H1 (cell line): ENCODE measurements at regions not wholly inside any gene's neighbourhood (a gene's known extent, or its start where the extent isn't known, plus 50 kb on each side); places are given as distances from the start of the nearest gene placed in this dataset.

Experiments
- CTCF ChIA-PET: fragments of 300-600 bp; sonication (Branson Sonifier 250); formaldehyde crosslinking; loops from one replicate; lab custom pipeline; 2021; ENCODE audit not compliant: partially characterized antibody; lab: Charles Lee
- POLR2A ChIA-PET: fragments of 300-600 bp; sonication (Branson Sonifier 250); formaldehyde crosslinking; loops from one replicate; lab custom pipeline; 2021; ENCODE audit warnings: inconsistent platforms; ENCODE audit not compliant: partially characterized antibody; lab: Charles Lee
- DNase-seq, 2 experiments: peaks; one replicate each; pipeline versions ENCODE4 v3.0.0 to v3.0.0-alpha.2; 2010 to 2022; ENCODE audit warnings: low spot score in 2 of 2, low read depth in 1 of 2, mixed read lengths in 1 of 2
- FAIRE-seq: peaks from 2 replicates; lab custom pipeline; 2011; peaks lifted over from hg19 to GRCh38; lab: Jason Lieb, UNC
- H2AFZ ChIP-seq: 2 replicates; pipeline ENCODE4 v1.8.1; 2012; ENCODE audit warnings: low read length, inconsistent platforms
- H2AK5ac ChIP-seq: 2 replicates; pipeline ENCODE4 v1.6.1; 2013; ENCODE audit warnings: low read depth, low read length
- H2BK120ac ChIP-seq: replicated peaks from 2 replicates; pipeline ENCODE3; 2013; ENCODE audit warnings: low read depth, low read length, inconsistent platforms
- H2BK12ac ChIP-seq: 2 replicates; pipeline ENCODE4 v1.6.1; 2013; ENCODE audit warnings: low read depth, low read length
- H2BK15ac ChIP-seq: 2 replicates; pipeline ENCODE4 v1.6.1; 2013; ENCODE audit warnings: low read length
- H2BK20ac ChIP-seq: 2 replicates; pipeline ENCODE4 v1.6.1; 2013; ENCODE audit warnings: low read length
- H2BK5ac ChIP-seq: 2 replicates; pipeline ENCODE4 v1.6.1; 2013; ENCODE audit warnings: low read depth, low read length
- H3K14ac ChIP-seq: 2 replicates; pipeline ENCODE4 v1.6.1; 2013; ENCODE audit warnings: inconsistent platforms; ENCODE audit not compliant: insufficient read length
- H3K18ac ChIP-seq: 2 replicates; pipeline ENCODE4 v1.6.1; 2013; ENCODE audit warnings: low read length; ENCODE audit errors: extremely low read depth
- H3K23ac ChIP-seq: 2 replicates; pipeline ENCODE4 v1.6.1; 2013; ENCODE audit warnings: inconsistent platforms; ENCODE audit not compliant: insufficient read length
- H3K23me2 ChIP-seq: 2 replicates; pipeline ENCODE4 v1.6.1; 2013; ENCODE audit warnings: low read depth, low read length
- H3K27ac ChIP-seq: 2 replicates; pipeline ENCODE4 v1.6.1; 2011; ENCODE audit warnings: low read depth, low read length, inconsistent platforms
- H3K27me3 ChIP-seq, 4 experiments: replicated peaks in 1 of 4; 1 replicate in 1 of 4; 2 replicates in 3 of 4; pipeline versions ENCODE4 v1.6.1 to v1.8.1; 2011 to 2013; ENCODE audit warnings: low read length in 3 of 4, mild to moderate bottlenecking in 3 of 4, inconsistent platforms in 2 of 4, mixed read lengths in 2 of 4, moderate library complexity in 1 of 4; ENCODE audit not compliant: control insufficient read depth in 3 of 4, insufficient read depth in 3 of 4; ENCODE audit errors: extremely low read depth in 1 of 4
- H3K36me3 ChIP-seq, 4 experiments: 2 replicates each; pipeline versions ENCODE4 v1.6.1 to v1.8.1; 2011 to 2013; ENCODE audit warnings: mild to moderate bottlenecking in 4 of 4, low read length in 3 of 4, moderate library complexity in 2 of 4, control low read depth in 1 of 4, inconsistent platforms in 1 of 4; ENCODE audit not compliant: insufficient read depth in 4 of 4, control insufficient read depth in 2 of 4
- H3K4ac ChIP-seq: replicated peaks from 2 replicates; pipeline ENCODE3; 2013; ENCODE audit warnings: low read length, low read depth, mixed read lengths, inconsistent platforms; ENCODE audit not compliant: insufficient read length
- H3K4me1 ChIP-seq, 4 experiments: replicated peaks in 1 of 4; 1 replicate in 1 of 4; 2 replicates in 3 of 4; pipeline versions ENCODE4 v1.6.1 to v1.8.1; 2011 to 2013; ENCODE audit warnings: low read length in 3 of 4, inconsistent platforms in 2 of 4, mixed read lengths in 1 of 4; ENCODE audit not compliant: insufficient read depth in 4 of 4, control insufficient read depth in 3 of 4
- H3K4me2 ChIP-seq, 2 experiments: 2 replicates each; pipeline versions ENCODE4 v1.6.1 to v1.8.1; 2011 to 2013; ENCODE audit warnings: low read depth in 2 of 2, low read length in 2 of 2, control low read depth in 1 of 2, inconsistent platforms in 1 of 2, mild to moderate bottlenecking in 1 of 2; ENCODE audit not compliant: insufficient read depth in 1 of 2
- H3K4me3 ChIP-seq, 4 experiments: fragments of 200-600, 300-600 bp in 1 of 4; sonication (generic), shearing (Covaris generic), sonication (Bioruptor Twin) in 1 of 4; 2 replicates each; pipeline versions ENCODE4 v1.5.1 to v1.8.1; 2011 to 2016; ENCODE audit warnings: low read length in 4 of 4, low read depth in 3 of 4, control low read depth in 2 of 4, inconsistent platforms in 2 of 4, mild to moderate bottlenecking in 2 of 4, mixed read lengths in 1 of 4, moderate library complexity in 1 of 4; ENCODE audit not compliant: insufficient read depth in 2 of 4; ENCODE audit errors: extremely low read depth in 1 of 4
- H3K56ac ChIP-seq: replicated peaks from 2 replicates; pipeline ENCODE3; 2013; ENCODE audit warnings: low read depth, mild to moderate bottlenecking, mixed read lengths, low read length, inconsistent platforms; ENCODE audit not compliant: insufficient read length
- H3K79me1 ChIP-seq: 2 replicates; pipeline ENCODE4 v1.6.1; 2013; ENCODE audit warnings: low read depth, low read length, control low read depth
- H3K79me2 ChIP-seq, 2 experiments: 2 replicates each; pipeline versions ENCODE4 v1.6.1 to v1.8.1; 2012 to 2013; ENCODE audit warnings: low read length in 2 of 2, mild to moderate bottlenecking in 2 of 2, inconsistent platforms in 1 of 2; ENCODE audit not compliant: insufficient read depth in 2 of 2, control insufficient read depth in 1 of 2
- H3K9ac ChIP-seq, 4 experiments: replicated peaks in 1 of 4; 1 replicate in 1 of 4; 2 replicates in 3 of 4; pipeline versions ENCODE4 v1.6.1 to v1.8.1; 2011 to 2013; ENCODE audit warnings: low read depth in 3 of 4, low read length in 3 of 4, control low read depth in 2 of 4, mild to moderate bottlenecking in 2 of 4, moderate library complexity in 2 of 4, inconsistent platforms in 1 of 4; ENCODE audit errors: extremely low read depth in 1 of 4
- H3K9me3 ChIP-seq, 2 experiments: 2 replicates each; pipeline versions ENCODE4 v1.6.1 to v1.8.1; 2012 to 2013; ENCODE audit warnings: mild to moderate bottlenecking in 2 of 2, moderate library complexity in 2 of 2, control low read depth in 1 of 2, inconsistent platforms in 1 of 2, low read depth in 1 of 2, low read length in 1 of 2, mixed read lengths in 1 of 2; ENCODE audit not compliant: insufficient read depth in 2 of 2
- H4K20me1 ChIP-seq, 2 experiments: replicated peaks in 1 of 2; 2 replicates each; pipeline versions ENCODE3 to v1.8.1; 2011 to 2013; ENCODE audit warnings: inconsistent platforms in 2 of 2, low read length in 2 of 2, mild to moderate bottlenecking in 1 of 2; ENCODE audit not compliant: insufficient read depth in 2 of 2, control insufficient read depth in 1 of 2
- H4K5ac ChIP-seq: 2 replicates; pipeline ENCODE4 v1.6.1; 2013; ENCODE audit warnings: low read length, low read depth, mixed read lengths, inconsistent platforms; ENCODE audit not compliant: insufficient read length
- H4K8ac ChIP-seq: 2 replicates; pipeline ENCODE4 v1.8.0; 2013; ENCODE audit warnings: mild to moderate bottlenecking, moderate library complexity, low read length, inconsistent platforms; ENCODE audit not compliant: insufficient read depth; ENCODE audit errors: extremely low read depth
- H4K91ac ChIP-seq: replicated peaks from 2 replicates; pipeline ENCODE3; 2013; ENCODE audit warnings: low read length, mixed read lengths, inconsistent platforms; ENCODE audit not compliant: insufficient read length
- CBX8 ChIP-seq: fragments of 300-800, 300-1000 bp; sonication (generic); IDR thresholded peaks from 2 replicates; pipeline ENCODE4 v1.7.1; 2016; ENCODE audit warnings: low read depth, low read length, borderline replicate concordance
- POLR2AphosphoS5 ChIP-seq: IDR thresholded peaks from 2 replicates; pipeline ENCODE4 v1.6.1; 2011; ENCODE audit warnings: low read depth, low read length
- SP2 ChIP-seq: IDR thresholded peaks from 2 replicates; pipeline ENCODE4 v1.6.1; 2012; ENCODE audit warnings: mild to moderate bottlenecking, low read length, inconsistent platforms
- USF2 ChIP-seq: IDR thresholded peaks from 2 replicates; pipeline ENCODE4 v1.6.1; 2011; ENCODE audit warnings: low read length, improper control_type of control experiment
- WGBS, 2 experiments: shearing (Covaris generic) in 1 of 2; methylation state at CpG; one replicate each; pipeline versions ENCODE4 v1.1.6 to v1.1.7; 2013 to 2015; ENCODE audit warnings: low lambda C conversion rate in 2 of 2, mixed read lengths in 2 of 2, inconsistent platforms in 1 of 2, low coverage in 1 of 2, missing lambda C conversion rate in 1 of 2; ENCODE audit not compliant: insufficient replicate concordance in 2 of 2, insufficient coverage in 1 of 2, insufficient read length in 1 of 2; ENCODE audit errors: extremely low coverage in 1 of 2, missing lambda C conversion rate in 1 of 2; 5-methylcytosine and 5-hydroxymethylcytosine counted together

- H3K4me3 ChIP-seq, result no peak overlapping the region
- CTCF ChIA-PET, result no interaction called here
- no peaks in the 10 kb centered on the region for H3K9me3 ChIP-seq
- no peak overlapping the region for H4K8ac ChIP-seq
- no peaks in the 10 kb centered on the region for H4K20me1 ChIP-seq
- H3K18ac ChIP-seq, result no peak overlapping the region
- H3K23ac ChIP-seq, result no peak overlapping the region
- no peak for TF ChIP-seq POLR2AphosphoS5
- no peak for TF ChIP-seq USF2
- no peak for TF ChIP-seq CBX8
- TF ChIP-seq SP2, result no peak
- no peak overlapping the region for H2AFZ ChIP-seq
- no peak overlapping the region; the same call in 1 of the 2 replicates for H2BK20ac ChIP-seq
- H3K79me2 ChIP-seq, result no peaks in the 10 kb centered on the region
- no peak for FAIRE-seq
- H4K91ac ChIP-seq, result no peak overlapping the region
- no peak overlapping the region for H3K56ac ChIP-seq
- H3K23me2 ChIP-seq, result no peaks in the 10 kb centered on the region
- H3K4me2 ChIP-seq, result no peak overlapping the region
- POLR2A ChIA-PET, result no interaction called here
- no peaks in the 10 kb centered on the region; a peak in 2 of 7 replicates for H3K4me1 ChIP-seq
- no peak overlapping the region for H2BK15ac ChIP-seq
- H3K27ac ChIP-seq, result no peak overlapping the region
- H2BK120ac ChIP-seq, result no peak overlapping the region
- no peaks in the 10 kb centered on the region for H3K27me3 ChIP-seq
- no peaks in the 10 kb centered on the region; the same call in 1 of the 2 replicates for H3K79me1 ChIP-seq
- H3K9ac ChIP-seq, result no peak overlapping the region
- no peak overlapping the region for H4K5ac ChIP-seq
- WGBS, 2 experiments, result 91% methylated on average over 6 of the region's 6 CpGs; no CpG with 5 or more reads in 1 of the 2 experiments
- H2BK12ac ChIP-seq, result no peak overlapping the region
- no peak overlapping the region for H2BK5ac ChIP-seq
- no peak overlapping the region for H3K14ac ChIP-seq
- no peak overlapping the region for H2AK5ac ChIP-seq
- DNase-seq, result no peak
- no peak overlapping the region for H3K4ac ChIP-seq
- no peaks in the 10 kb centered on the region for H3K36me3 ChIP-seq
Observed at GRCh38 chr15:91625506-91625905, 228.0 kb upstream of the SLCO3A1 start.
